ENCODE measurements at regions not wholly inside any gene's neighbourhood (a gene's known extent, or its start where the extent isn't known, plus 50 kb on each side); places are given as distances from the start of the nearest gene placed in this dataset.

- H3K36me3 ChIP-seq (ENCODE audit: control insufficient read depth, insufficient read depth, low read length) = no peaks in the 10 kb centered on the region
- no peak overlapping the region for H3K4me3 ChIP-seq (ENCODE audit: low read depth, low read length)
- no peak for FAIRE-seq
- TF ChIP-seq CTCF (IDR thresholded peaks at IDR 0.05; ENCODE audit: insufficient read depth, low read length, severe bottlenecking) = no peak
- no peak for DNase-seq (ENCODE audit: low read depth)
- peaks cover 2% of the 10 kb centered on the region for H3K27me3 ChIP-seq (ENCODE audit: control insufficient read depth, insufficient read depth, low read length)
These were observed 66.3 kb upstream of the PPP2R5A start for GRCh38 chr1:212218911-212219310.

GRCh38 chr1:212219679-212220463 is 65.3 kb upstream of the PPP2R5A start:
- H3K27me3 ChIP-seq (ENCODE audit: control insufficient read depth, insufficient read depth, low read length) = no peaks in the 10 kb centered on the region
- no peak overlapping the region for H3K4me3 ChIP-seq (ENCODE audit: low read depth, low read length)
- FAIRE-seq (no peak), DNase-seq (ENCODE audit: low read depth) (no peak)
- no peaks in the 10 kb centered on the region for H3K36me3 ChIP-seq (ENCODE audit: control insufficient read depth, insufficient read depth, low read length)
- no peak for TF ChIP-seq CTCF (IDR thresholded peaks at IDR 0.05; ENCODE audit: insufficient read depth, low read length, severe bottlenecking)

GRCh38 chr1:212221801-212222200 is 63.4 kb upstream of the PPP2R5A start:
- Histone ChIP-seq H3K4me3 (ENCODE audit: low read depth, low read length) (no peak overlapping the region), H3K27me3 (ENCODE audit: control insufficient read depth, insufficient read depth, low read length) (no peaks in the 10 kb centered on the region), H3K36me3 (ENCODE audit: control insufficient read depth, insufficient read depth, low read length) (no peaks in the 10 kb centered on the region)
- DNase-seq (ENCODE audit: low read depth) = no peak
- no peak for TF ChIP-seq CTCF (IDR thresholded peaks at IDR 0.05; ENCODE audit: insufficient read depth, low read length, severe bottlenecking)
- FAIRE-seq = no peak

GRCh38 chr1:212224102-212224501 is 61.1 kb upstream of the PPP2R5A start:
- peak; percentile 43 for FAIRE-seq
- no peak overlapping the region for H3K4me3 ChIP-seq (ENCODE audit: low read depth, low read length)
- no peak for DNase-seq (ENCODE audit: low read depth)
- H3K27me3 ChIP-seq (ENCODE audit: control insufficient read depth, insufficient read depth, low read length) = no peaks in the 10 kb centered on the region
- H3K36me3 ChIP-seq (ENCODE audit: control insufficient read depth, insufficient read depth, low read length) = no peaks in the 10 kb centered on the region
- no peak for TF ChIP-seq CTCF (IDR thresholded peaks at IDR 0.05; ENCODE audit: insufficient read depth, low read length, severe bottlenecking)

- no peak for TF ChIP-seq CTCF (IDR thresholded peaks at IDR 0.05; ENCODE audit: insufficient read depth, low read length, severe bottlenecking)
- DNase-seq (ENCODE audit: low read depth) (no peak), FAIRE-seq (no peak)
- H3K4me3 ChIP-seq (ENCODE audit: low read depth, low read length) = no peak overlapping the region
- no peaks in the 10 kb centered on the region for H3K27me3 ChIP-seq (ENCODE audit: control insufficient read depth, insufficient read depth, low read length)
- H3K36me3 ChIP-seq (ENCODE audit: control insufficient read depth, insufficient read depth, low read length) = no peaks in the 10 kb centered on the region
These were observed 59.8 kb upstream of the PPP2R5A start for GRCh38 chr1:212225416-212225815.

- no peak overlapping the region for H3K4me3 ChIP-seq (ENCODE audit: low read depth, low read length)
- no peak for TF ChIP-seq CTCF (IDR thresholded peaks at IDR 0.05; ENCODE audit: insufficient read depth, low read length, severe bottlenecking)
- FAIRE-seq (no peak), DNase-seq (ENCODE audit: low read depth) (no peak)
- no peaks in the 10 kb centered on the region for H3K36me3 ChIP-seq (ENCODE audit: control insufficient read depth, insufficient read depth, low read length)
- no peaks in the 10 kb centered on the region for H3K27me3 ChIP-seq (ENCODE audit: control insufficient read depth, insufficient read depth, low read length)
These were observed 59.3 kb upstream of the PPP2R5A start for GRCh38 chr1:212225871-212226302.
